SU-DHL-6 (cell line): ENCODE measurements at regions not wholly inside any gene's neighbourhood (a gene's known extent, or its start where the extent isn't known, plus 50 kb on each side); places are given as distances from the start of the nearest gene placed in this dataset.

ENCODE experiments used
- EZH2phosphoT487 ChIP-seq: fragments of 200-600 bp; sonication (generic), shearing (Covaris generic); conservative IDR thresholded peaks from 2 replicates; pipeline ENCODE4 v1.6.1; 2018; ENCODE audit warnings: mild to moderate bottlenecking, antibody characterized with exemption, low read length, moderate library complexity, mixed read lengths
- TF ChIP-seq, protein P1 (sequence below): fragments of 200-600 bp; sonication (generic); IDR thresholded peaks from one replicate; pipeline ENCODE4 v1.5.1; 2017; ENCODE audit warnings: antibody characterized with exemption, mild to moderate bottlenecking, low read length, moderate library complexity; ENCODE audit not compliant: insufficient read depth, poor library complexity, severe bottlenecking

DNA sequence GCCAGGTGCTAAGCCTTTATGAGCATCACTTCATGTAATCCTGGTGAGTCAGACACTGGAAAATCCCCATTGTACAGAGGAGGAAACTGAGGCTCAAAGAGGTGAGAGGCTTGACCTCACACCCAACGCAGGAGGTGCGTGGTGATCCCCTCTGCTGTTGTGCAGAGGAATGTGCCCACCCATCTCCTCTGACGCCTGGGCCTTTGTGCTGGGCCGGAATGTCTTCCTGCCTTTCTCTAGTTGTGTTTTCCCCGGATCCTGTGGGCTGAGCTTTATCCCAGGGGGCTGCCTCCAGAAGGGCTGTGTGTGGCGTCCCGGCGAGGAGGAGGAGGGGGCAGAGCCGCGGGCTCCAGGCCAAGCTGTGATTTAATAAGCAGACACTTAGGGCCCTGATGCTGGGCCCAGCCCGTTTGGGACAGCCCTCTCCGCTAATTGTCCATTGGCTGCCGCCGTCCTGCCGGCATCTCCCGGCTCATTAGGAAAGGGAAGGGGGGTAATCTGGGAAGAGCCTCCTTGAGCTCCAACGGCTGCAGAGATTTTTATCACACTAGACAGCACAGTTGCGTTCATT, 653.6 kb downstream of the MED13L start:
- TF ChIP-seq, protein P1, sequence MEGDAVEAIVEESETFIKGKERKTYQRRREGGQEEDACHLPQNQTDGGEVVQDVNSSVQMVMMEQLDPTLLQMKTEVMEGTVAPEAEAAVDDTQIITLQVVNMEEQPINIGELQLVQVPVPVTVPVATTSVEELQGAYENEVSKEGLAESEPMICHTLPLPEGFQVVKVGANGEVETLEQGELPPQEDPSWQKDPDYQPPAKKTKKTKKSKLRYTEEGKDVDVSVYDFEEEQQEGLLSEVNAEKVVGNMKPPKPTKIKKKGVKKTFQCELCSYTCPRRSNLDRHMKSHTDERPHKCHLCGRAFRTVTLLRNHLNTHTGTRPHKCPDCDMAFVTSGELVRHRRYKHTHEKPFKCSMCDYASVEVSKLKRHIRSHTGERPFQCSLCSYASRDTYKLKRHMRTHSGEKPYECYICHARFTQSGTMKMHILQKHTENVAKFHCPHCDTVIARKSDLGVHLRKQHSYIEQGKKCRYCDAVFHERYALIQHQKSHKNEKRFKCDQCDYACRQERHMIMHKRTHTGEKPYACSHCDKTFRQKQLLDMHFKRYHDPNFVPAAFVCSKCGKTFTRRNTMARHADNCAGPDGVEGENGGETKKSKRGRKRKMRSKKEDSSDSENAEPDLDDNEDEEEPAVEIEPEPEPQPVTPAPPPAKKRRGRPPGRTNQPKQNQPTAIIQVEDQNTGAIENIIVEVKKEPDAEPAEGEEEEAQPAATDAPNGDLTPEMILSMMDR = no peak
- no peak for TF ChIP-seq EZH2phosphoT487
